ENCODE measurements at regions not wholly inside any gene's neighbourhood (a gene's known extent, or its start where the extent isn't known, plus 50 kb on each side); places are given as distances from the start of the nearest gene placed in this dataset.

DNA sequence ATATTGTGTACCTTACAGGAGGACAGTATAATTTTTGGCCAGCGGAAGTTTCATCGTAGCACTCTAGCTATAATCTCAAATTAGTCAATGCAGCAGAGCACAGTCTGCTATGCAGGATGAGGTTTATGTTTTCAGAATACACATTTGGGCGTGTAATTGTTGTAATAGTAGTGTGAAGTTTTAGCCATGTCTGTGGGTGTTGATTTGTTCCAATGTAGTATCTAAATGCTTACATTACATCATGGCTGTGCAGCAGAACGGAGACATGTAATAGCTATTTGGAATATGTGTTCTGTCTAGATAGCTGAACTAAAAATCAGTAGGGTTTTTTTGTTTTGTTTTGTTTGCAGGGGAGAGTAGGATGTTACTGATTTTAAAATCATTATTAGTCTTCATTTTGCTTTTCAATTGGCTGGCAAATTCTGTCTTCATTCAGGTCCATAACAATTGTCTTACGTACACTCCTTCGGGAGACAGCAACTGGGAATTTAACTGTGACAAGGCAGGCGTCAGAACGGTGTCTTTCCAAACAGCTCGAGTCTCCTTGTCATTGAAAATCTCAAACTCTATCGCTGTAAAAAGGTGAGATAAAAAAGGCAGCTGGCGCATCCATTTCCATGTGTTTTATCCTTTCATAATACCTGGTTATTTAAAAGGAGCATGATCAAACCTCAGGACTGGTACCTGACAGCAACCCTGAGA lies 65.1 kb upstream of the CDH4 start:
- POLR2A ChIA-PET, result no interaction called here
- intact Hi-C loops (cut with micrococcal nuclease; ENCODE audit: unreplicated experiment), result no loop called here
- TF ChIP-seq SIN3A (IDR thresholded peaks at IDR 0.05; ENCODE audit: borderline replicate concordance, insufficient read depth, low read depth, low read length), result no peak
- no peak for TF ChIP-seq POLR2AphosphoS5 (IDR thresholded peaks at IDR 0.05; ENCODE audit: low read depth, low read length)
- TF ChIP-seq TCF7L2 (IDR thresholded peaks at IDR 0.05; ENCODE audit: low read depth, low read length), result no peak
- TF ChIP-seq, protein P1, sequence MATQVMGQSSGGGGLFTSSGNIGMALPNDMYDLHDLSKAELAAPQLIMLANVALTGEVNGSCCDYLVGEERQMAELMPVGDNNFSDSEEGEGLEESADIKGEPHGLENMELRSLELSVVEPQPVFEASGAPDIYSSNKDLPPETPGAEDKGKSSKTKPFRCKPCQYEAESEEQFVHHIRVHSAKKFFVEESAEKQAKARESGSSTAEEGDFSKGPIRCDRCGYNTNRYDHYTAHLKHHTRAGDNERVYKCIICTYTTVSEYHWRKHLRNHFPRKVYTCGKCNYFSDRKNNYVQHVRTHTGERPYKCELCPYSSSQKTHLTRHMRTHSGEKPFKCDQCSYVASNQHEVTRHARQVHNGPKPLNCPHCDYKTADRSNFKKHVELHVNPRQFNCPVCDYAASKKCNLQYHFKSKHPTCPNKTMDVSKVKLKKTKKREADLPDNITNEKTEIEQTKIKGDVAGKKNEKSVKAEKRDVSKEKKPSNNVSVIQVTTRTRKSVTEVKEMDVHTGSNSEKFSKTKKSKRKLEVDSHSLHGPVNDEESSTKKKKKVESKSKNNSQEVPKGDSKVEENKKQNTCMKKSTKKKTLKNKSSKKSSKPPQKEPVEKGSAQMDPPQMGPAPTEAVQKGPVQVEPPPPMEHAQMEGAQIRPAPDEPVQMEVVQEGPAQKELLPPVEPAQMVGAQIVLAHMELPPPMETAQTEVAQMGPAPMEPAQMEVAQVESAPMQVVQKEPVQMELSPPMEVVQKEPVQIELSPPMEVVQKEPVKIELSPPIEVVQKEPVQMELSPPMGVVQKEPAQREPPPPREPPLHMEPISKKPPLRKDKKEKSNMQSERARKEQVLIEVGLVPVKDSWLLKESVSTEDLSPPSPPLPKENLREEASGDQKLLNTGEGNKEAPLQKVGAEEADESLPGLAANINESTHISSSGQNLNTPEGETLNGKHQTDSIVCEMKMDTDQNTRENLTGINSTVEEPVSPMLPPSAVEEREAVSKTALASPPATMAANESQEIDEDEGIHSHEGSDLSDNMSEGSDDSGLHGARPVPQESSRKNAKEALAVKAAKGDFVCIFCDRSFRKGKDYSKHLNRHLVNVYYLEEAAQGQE (IDR thresholded peaks at IDR 0.05; ENCODE audit: insufficient read depth in 1 of 2, low read depth in 2 of 2, low read length in 1 of 2), result no peak
- TF ChIP-seq, protein P2, sequence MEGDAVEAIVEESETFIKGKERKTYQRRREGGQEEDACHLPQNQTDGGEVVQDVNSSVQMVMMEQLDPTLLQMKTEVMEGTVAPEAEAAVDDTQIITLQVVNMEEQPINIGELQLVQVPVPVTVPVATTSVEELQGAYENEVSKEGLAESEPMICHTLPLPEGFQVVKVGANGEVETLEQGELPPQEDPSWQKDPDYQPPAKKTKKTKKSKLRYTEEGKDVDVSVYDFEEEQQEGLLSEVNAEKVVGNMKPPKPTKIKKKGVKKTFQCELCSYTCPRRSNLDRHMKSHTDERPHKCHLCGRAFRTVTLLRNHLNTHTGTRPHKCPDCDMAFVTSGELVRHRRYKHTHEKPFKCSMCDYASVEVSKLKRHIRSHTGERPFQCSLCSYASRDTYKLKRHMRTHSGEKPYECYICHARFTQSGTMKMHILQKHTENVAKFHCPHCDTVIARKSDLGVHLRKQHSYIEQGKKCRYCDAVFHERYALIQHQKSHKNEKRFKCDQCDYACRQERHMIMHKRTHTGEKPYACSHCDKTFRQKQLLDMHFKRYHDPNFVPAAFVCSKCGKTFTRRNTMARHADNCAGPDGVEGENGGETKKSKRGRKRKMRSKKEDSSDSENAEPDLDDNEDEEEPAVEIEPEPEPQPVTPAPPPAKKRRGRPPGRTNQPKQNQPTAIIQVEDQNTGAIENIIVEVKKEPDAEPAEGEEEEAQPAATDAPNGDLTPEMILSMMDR (IDR thresholded peaks at IDR 0.05), result no peak
- BruUV-seq (replicated peaks), result no TSS peak
- H3K9me3 ChIP-seq (ENCODE audit: control insufficient read depth, insufficient read depth, low read depth, low read length), result no peaks in the 10 kb centered on the region
- H3K27me3 ChIP-seq (ENCODE audit: control insufficient read depth, insufficient read depth, low read length), result no peaks in the 10 kb centered on the region
- H3K36me3 ChIP-seq (ENCODE audit: control insufficient read depth, insufficient read depth, low read length), result no peaks in the 10 kb centered on the region
- H3K4me3 ChIP-seq (ENCODE audit: low read depth in 2 of 2, low read length in 2 of 2), result no peak overlapping the region
- ATAC-seq (no peak), DNase-seq (ENCODE audit: low read depth, low spot score) (no peak)
- CTCF ChIA-PET, result no interaction called here
- no peaks in the 10 kb centered on the region for H3K4me1 ChIP-seq (ENCODE audit: control insufficient read depth, insufficient read depth, low read length)
- in situ Hi-C loops (cut with HindIII; ENCODE audit: low pct_unique_long_range_greater_than_20kb, low sequenced_read_pairs), result no loop called here
- no peak overlapping the region for H3K27ac ChIP-seq (ENCODE audit: low read length)

DNA sequence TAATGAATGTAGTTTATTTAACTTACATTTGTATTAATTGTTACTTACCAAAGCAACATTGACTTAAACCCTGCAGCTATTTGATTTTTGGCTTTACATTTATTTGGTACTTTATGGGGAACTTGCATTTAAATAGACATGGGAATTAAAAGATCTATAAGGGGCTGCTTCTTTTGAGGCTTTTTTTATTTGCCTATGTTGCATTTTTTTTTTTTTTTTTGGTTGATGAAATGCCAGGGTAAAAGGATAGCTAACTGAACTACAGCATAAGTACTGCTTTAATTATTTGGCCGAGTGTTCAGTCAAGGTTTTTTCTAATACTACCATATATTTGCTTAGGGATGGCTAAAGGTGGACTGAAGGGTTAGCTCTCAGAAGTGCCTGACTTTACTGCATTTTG lies 62.5 kb upstream of the CDH4 start:
- ATAC-seq (no peak), DNase-seq (ENCODE audit: low read depth, low spot score) (no peak)
- no peak for TF ChIP-seq SIN3A (IDR thresholded peaks at IDR 0.05; ENCODE audit: borderline replicate concordance, insufficient read depth, low read depth, low read length)
- TF ChIP-seq, protein P2 (IDR thresholded peaks at IDR 0.05), result no peak
- TF ChIP-seq TCF7L2 (IDR thresholded peaks at IDR 0.05; ENCODE audit: low read depth, low read length), result no peak
- TF ChIP-seq, protein P1 (IDR thresholded peaks at IDR 0.05; ENCODE audit: insufficient read depth in 1 of 2, low read depth in 2 of 2, low read length in 1 of 2), result no peak
- TF ChIP-seq POLR2AphosphoS5 (IDR thresholded peaks at IDR 0.05; ENCODE audit: low read depth, low read length), result no peak
- intact Hi-C loops (cut with micrococcal nuclease; ENCODE audit: unreplicated experiment) (no loop called here), in situ Hi-C loops (cut with HindIII; ENCODE audit: low pct_unique_long_range_greater_than_20kb, low sequenced_read_pairs) (no loop called here)
- BruUV-seq (replicated peaks), result no TSS peak
- CTCF ChIA-PET, result interaction anchor here (0.6 kb wide), 1 partner anchor 1074 kb away, joined by 5 read pairs; no protein-coding TSS in a partner anchor
- Histone ChIP-seq H3K9me3 (ENCODE audit: control insufficient read depth, insufficient read depth, low read depth, low read length) (no peaks in the 10 kb centered on the region), H3K4me3 (ENCODE audit: low read depth in 2 of 2, low read length in 2 of 2) (no peak overlapping the region), H3K36me3 (ENCODE audit: control insufficient read depth, insufficient read depth, low read length) (no peaks in the 10 kb centered on the region), H3K27ac (ENCODE audit: low read length) (no peak overlapping the region), H3K4me1 (ENCODE audit: control insufficient read depth, insufficient read depth, low read length) (no peaks in the 10 kb centered on the region), H3K27me3 (ENCODE audit: control insufficient read depth, insufficient read depth, low read length) (no peaks in the 10 kb centered on the region)
- POLR2A ChIA-PET, result no interaction called here

Data from Panc1 (cell line).